ENCODE measurements at regions not wholly inside any gene's neighbourhood (a gene's known extent, or its start where the extent isn't known, plus 50 kb on each side); places are given as distances from the start of the nearest gene placed in this dataset.

GRCh38 chr5:68641211-68641610 lies 425.7 kb downstream of the PIK3R1 start:
- no peaks in the 10 kb centered on the region for H3K4me1 Mint-ChIP-seq (ENCODE audit: low read depth)
- no peaks in the 10 kb centered on the region for H3K27me3 Mint-ChIP-seq
- H3K4me3 Mint-ChIP-seq, result no peak overlapping the region

GRCh38 chr5:68643064-68643463 lies 427.5 kb downstream of the PIK3R1 start:
- no peak overlapping the region for H3K4me3 Mint-ChIP-seq
- no peak for DNase-seq
- H3K27ac Mint-ChIP-seq, result no peak overlapping the region
- H3K36me3 Mint-ChIP-seq (ENCODE audit: low read depth), result no peaks in the 10 kb centered on the region
- H3K9me3 Mint-ChIP-seq, result no peaks in the 10 kb centered on the region
- no peaks in the 10 kb centered on the region for H3K4me1 Mint-ChIP-seq (ENCODE audit: low read depth)
- no peaks in the 10 kb centered on the region for H3K27me3 Mint-ChIP-seq

More at GRCh38 chr5:68641211-68641610, 425.7 kb downstream of the PIK3R1 start:
- no peak for DNase-seq
- no peak overlapping the region for H3K27ac Mint-ChIP-seq
- H3K36me3 Mint-ChIP-seq (ENCODE audit: low read depth), result no peaks in the 10 kb centered on the region
- H3K9me3 Mint-ChIP-seq, result no peaks in the 10 kb centered on the region

GRCh38 chr5:68644971-68645370 lies 429.4 kb downstream of the PIK3R1 start:
- Mint-ChIP-seq H3K4me3 (no peak overlapping the region), H3K27me3 (no peaks in the 10 kb centered on the region), H3K4me1 (ENCODE audit: low read depth) (no peaks in the 10 kb centered on the region), H3K9me3 (no peaks in the 10 kb centered on the region), H3K27ac (no peak overlapping the region), H3K36me3 (ENCODE audit: low read depth) (no peaks in the 10 kb centered on the region)
- DNase-seq, result no peak

- Mint-ChIP-seq H3K4me3 (no peak overlapping the region), H3K27me3 (no peaks in the 10 kb centered on the region), H3K4me1 (ENCODE audit: low read depth) (no peaks in the 10 kb centered on the region), H3K27ac (no peak overlapping the region), H3K36me3 (ENCODE audit: low read depth) (no peaks in the 10 kb centered on the region), H3K9me3 (no peaks in the 10 kb centered on the region)
- no peak for DNase-seq
These were observed 430.6 kb downstream of the PIK3R1 start for GRCh38 chr5:68646144-68646543.

- no peaks in the 10 kb centered on the region for H3K9me3 Mint-ChIP-seq
- no peaks in the 10 kb centered on the region for H3K36me3 Mint-ChIP-seq (ENCODE audit: low read depth)
- DNase-seq, result no peak
- H3K4me1 Mint-ChIP-seq (ENCODE audit: low read depth), result no peaks in the 10 kb centered on the region
- H3K4me3 Mint-ChIP-seq, result no peak overlapping the region
- H3K27ac Mint-ChIP-seq, result no peak overlapping the region
- H3K27me3 Mint-ChIP-seq, result no peaks in the 10 kb centered on the region
These were observed 432.2 kb downstream of the PIK3R1 start for GRCh38 chr5:68647743-68648142.

GRCh38 chr5:68648944-68649857 lies 433.6 kb downstream of the PIK3R1 start:
- no peaks in the 10 kb centered on the region for H3K27me3 Mint-ChIP-seq
- H3K4me1 Mint-ChIP-seq (ENCODE audit: low read depth), result no peaks in the 10 kb centered on the region

GRCh38 chr5:68652534-68652965 lies 437.0 kb downstream of the PIK3R1 start:
- DNase-seq, result no peak
- Mint-ChIP-seq H3K9me3 (no peaks in the 10 kb centered on the region), H3K4me1 (ENCODE audit: low read depth) (no peaks in the 10 kb centered on the region), H3K27ac (no peak overlapping the region), H3K27me3 (no peaks in the 10 kb centered on the region), H3K4me3 (no peak overlapping the region), H3K36me3 (ENCODE audit: low read depth) (no peaks in the 10 kb centered on the region)

More at GRCh38 chr5:68648944-68649857, 433.6 kb downstream of the PIK3R1 start:
- Mint-ChIP-seq H3K4me3 (no peak overlapping the region), H3K27ac (no peak overlapping the region), H3K36me3 (ENCODE audit: low read depth) (no peaks in the 10 kb centered on the region), H3K9me3 (no peaks in the 10 kb centered on the region)
- no peak for DNase-seq

- Mint-ChIP-seq H3K9me3 (no peaks in the 10 kb centered on the region), H3K4me1 (ENCODE audit: low read depth) (no peaks in the 10 kb centered on the region), H3K27ac (no peak overlapping the region), H3K27me3 (no peaks in the 10 kb centered on the region), H3K4me3 (no peak overlapping the region), H3K36me3 (ENCODE audit: low read depth) (no peaks in the 10 kb centered on the region)
- DNase-seq, result no peak
These were observed 437.9 kb downstream of the PIK3R1 start for GRCh38 chr5:68653471-68653870.

GRCh38 chr5:68657055-68657961 lies 436.5 kb upstream of the SLC30A5 start:
- H3K27ac Mint-ChIP-seq, result no peak overlapping the region
- no peaks in the 10 kb centered on the region for H3K4me1 Mint-ChIP-seq (ENCODE audit: low read depth)
- H3K9me3 Mint-ChIP-seq, result no peaks in the 10 kb centered on the region
- DNase-seq, result no peak
- no peaks in the 10 kb centered on the region for H3K27me3 Mint-ChIP-seq
- H3K4me3 Mint-ChIP-seq, result no peak overlapping the region
- no peaks in the 10 kb centered on the region for H3K36me3 Mint-ChIP-seq (ENCODE audit: low read depth)

- DNase-seq, result no peak
- peaks cover 2% of the 10 kb centered on the region for H3K4me1 Mint-ChIP-seq (ENCODE audit: low read depth)
- H3K27ac Mint-ChIP-seq, result no peak overlapping the region
- no peaks in the 10 kb centered on the region for H3K27me3 Mint-ChIP-seq
- no peaks in the 10 kb centered on the region for H3K36me3 Mint-ChIP-seq (ENCODE audit: low read depth)
- H3K4me3 Mint-ChIP-seq, result no peak overlapping the region
- H3K9me3 Mint-ChIP-seq, result no peaks in the 10 kb centered on the region
These were observed 434.9 kb upstream of the SLC30A5 start for GRCh38 chr5:68658810-68659372.

GRCh38 chr5:68659881-68660280 lies 433.9 kb upstream of the SLC30A5 start:
- H3K4me1 Mint-ChIP-seq (ENCODE audit: low read depth), result peaks cover 2% of the 10 kb centered on the region
- no peak for DNase-seq
- H3K4me3 Mint-ChIP-seq, result no peak overlapping the region
- no peaks in the 10 kb centered on the region for H3K36me3 Mint-ChIP-seq (ENCODE audit: low read depth)
- no peaks in the 10 kb centered on the region for H3K27me3 Mint-ChIP-seq
- no peaks in the 10 kb centered on the region for H3K9me3 Mint-ChIP-seq
- no peak overlapping the region for H3K27ac Mint-ChIP-seq

GRCh38 chr5:68661237-68661636 lies 432.6 kb upstream of the SLC30A5 start:
- Mint-ChIP-seq H3K36me3 (ENCODE audit: low read depth) (no peaks in the 10 kb centered on the region), H3K4me3 (no peak overlapping the region), H3K27ac (no peak overlapping the region), H3K9me3 (no peaks in the 10 kb centered on the region), H3K27me3 (no peaks in the 10 kb centered on the region), H3K4me1 (ENCODE audit: low read depth) (peaks cover 2% of the 10 kb centered on the region)
- no peak for DNase-seq

- H3K27ac Mint-ChIP-seq, result no peak overlapping the region
- H3K36me3 Mint-ChIP-seq (ENCODE audit: low read depth), result no peaks in the 10 kb centered on the region
- no peak overlapping the region for H3K4me3 Mint-ChIP-seq
- no peaks in the 10 kb centered on the region for H3K9me3 Mint-ChIP-seq
- no peak for DNase-seq
- no peaks in the 10 kb centered on the region for H3K27me3 Mint-ChIP-seq
- peaks cover 2% of the 10 kb centered on the region for H3K4me1 Mint-ChIP-seq (ENCODE audit: low read depth)
These were observed 431.0 kb upstream of the SLC30A5 start for GRCh38 chr5:68662804-68663307.

GRCh38 chr5:68669864-68670575 lies 423.8 kb upstream of the SLC30A5 start:
- H3K27me3 Mint-ChIP-seq, result no peaks in the 10 kb centered on the region
- H3K4me3 Mint-ChIP-seq, result no peak overlapping the region
- H3K4me1 Mint-ChIP-seq (ENCODE audit: low read depth), result peaks cover 7% of the 10 kb centered on the region
- H3K27ac Mint-ChIP-seq, result no peak overlapping the region
- DNase-seq, result no peak
- H3K36me3 Mint-ChIP-seq (ENCODE audit: low read depth), result no peaks in the 10 kb centered on the region
- H3K9me3 Mint-ChIP-seq, result no peaks in the 10 kb centered on the region
